ENCODE measurements at regions not wholly inside any gene's neighbourhood (a gene's known extent, or its start where the extent isn't known, plus 50 kb on each side); places are given as distances from the start of the nearest gene placed in this dataset.

GRCh38 chr15:36506733-36507356 is 72.6 kb upstream of the CDIN1 start:
- no peaks in the 10 kb centered on the region for H3K36me3 ChIP-seq
- no peak overlapping the region for H3K4me3 ChIP-seq
- 46 to 58% methylated on average over 3 of the region's 3 CpGs for WGBS, 2 donors
- no peaks in the 10 kb centered on the region for H3K9me3 ChIP-seq
- no peak for DNase-seq (ENCODE audit: low spot score in 2 of 2)
- H3K4me1 ChIP-seq: no peaks in the 10 kb centered on the region
- no peak overlapping the region for H3K27ac ChIP-seq
- TF ChIP-seq POLR2A (IDR thresholded peaks at IDR 0.05) (no peak), EP300 (IDR thresholded peaks at IDR 0.05) (no peak), CTCF (IDR thresholded peaks at IDR 0.05) (no peak)
- no peaks in the 10 kb centered on the region for H3K27me3 ChIP-seq

DNA sequence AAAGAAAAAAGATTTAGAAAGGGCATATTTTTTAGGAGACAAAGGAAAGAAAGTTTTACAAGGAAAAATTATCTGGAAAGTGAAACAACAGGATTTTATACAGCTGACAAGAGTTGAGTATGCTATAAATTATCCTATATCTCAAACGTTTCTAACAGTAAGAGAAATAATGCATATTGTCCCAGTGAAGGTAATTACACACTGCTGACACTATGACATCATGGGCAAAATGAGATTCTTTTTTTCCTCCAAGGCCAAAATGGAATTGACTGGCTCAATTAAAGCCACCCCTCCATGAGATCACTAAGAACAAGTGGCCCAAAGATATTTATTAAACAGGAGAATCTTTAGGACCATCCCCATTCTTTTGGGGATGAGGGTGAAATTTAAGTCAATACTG is 72.0 kb upstream of the CDIN1 start:
- no peaks in the 10 kb centered on the region for H3K36me3 ChIP-seq
- TF ChIP-seq POLR2A (IDR thresholded peaks at IDR 0.05) (no peak), EP300 (IDR thresholded peaks at IDR 0.05) (no peak), CTCF (IDR thresholded peaks at IDR 0.05) (no peak)
- no peaks in the 10 kb centered on the region for H3K9me3 ChIP-seq
- WGBS, 2 donors: 9 to 12% methylated on average over 1 of the region's 1 CpG
- H3K27ac ChIP-seq: no peak overlapping the region
- H3K4me1 ChIP-seq: no peaks in the 10 kb centered on the region
- no peak overlapping the region for H3K4me3 ChIP-seq
- DNase-seq (ENCODE audit: low spot score in 2 of 2): no peak
- no peaks in the 10 kb centered on the region for H3K27me3 ChIP-seq

DNA sequence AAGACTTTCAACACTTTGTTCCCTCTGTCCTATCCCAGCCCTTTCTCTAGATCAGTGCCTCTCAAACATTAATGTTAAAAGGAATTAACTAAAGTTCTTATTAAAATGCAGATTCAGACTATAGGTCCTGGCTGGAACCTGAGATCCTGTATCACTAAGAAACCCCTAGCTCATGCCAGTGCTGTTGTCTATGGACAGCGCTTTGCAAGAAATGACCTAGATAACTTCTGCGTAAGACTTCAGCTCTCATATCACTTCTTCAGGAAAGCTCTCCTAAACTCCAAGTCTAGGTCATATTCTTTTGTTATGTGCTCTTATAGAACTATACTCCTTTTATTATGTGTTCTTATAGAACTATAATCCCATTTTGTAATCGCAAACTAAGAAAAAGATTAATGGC is 67.8 kb upstream of the CDIN1 start:
- H3K27ac ChIP-seq: no peak overlapping the region
- no peaks in the 10 kb centered on the region for H3K27me3 ChIP-seq
- no peak for DNase-seq (ENCODE audit: low spot score in 2 of 2)
- H3K4me3 ChIP-seq: no peak overlapping the region
- no peaks in the 10 kb centered on the region for H3K36me3 ChIP-seq
- H3K4me1 ChIP-seq: no peaks in the 10 kb centered on the region
- WGBS, 2 donors: 96 to 98% methylated on average over 3 of the region's 3 CpGs
- TF ChIP-seq CTCF (IDR thresholded peaks at IDR 0.05) (no peak), POLR2A (IDR thresholded peaks at IDR 0.05) (no peak), EP300 (IDR thresholded peaks at IDR 0.05) (no peak)
- no peaks in the 10 kb centered on the region for H3K9me3 ChIP-seq

DNA sequence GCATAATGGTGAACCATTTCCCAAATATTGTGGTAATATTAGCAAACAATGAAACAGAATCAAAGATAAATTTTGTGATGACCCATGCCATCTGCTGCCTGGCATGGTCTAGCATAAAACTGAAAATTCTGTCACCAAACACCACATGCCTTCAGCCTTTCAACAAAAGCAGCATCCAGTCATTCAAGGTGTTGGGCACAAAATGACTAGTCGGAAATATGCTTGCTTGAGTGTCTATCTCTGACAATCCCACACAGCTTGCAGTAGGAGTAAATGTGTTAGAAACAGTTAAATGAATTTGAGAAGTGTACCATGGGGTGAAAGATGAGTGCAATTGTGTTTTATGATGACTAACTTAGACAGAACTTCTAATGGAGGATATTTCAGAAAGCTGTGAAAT is 61.7 kb upstream of the CDIN1 start:
- no peak overlapping the region for H3K4me3 ChIP-seq
- H3K4me1 ChIP-seq: no peaks in the 10 kb centered on the region
- no peak for DNase-seq (ENCODE audit: low spot score in 2 of 2)
- H3K36me3 ChIP-seq: no peaks in the 10 kb centered on the region
- H3K27me3 ChIP-seq: no peaks in the 10 kb centered on the region
- TF ChIP-seq CTCF (IDR thresholded peaks at IDR 0.05) (no peak), POLR2A (IDR thresholded peaks at IDR 0.05) (no peak), EP300 (IDR thresholded peaks at IDR 0.05) (no peak)
- H3K9me3 ChIP-seq: no peaks in the 10 kb centered on the region
- H3K27ac ChIP-seq: no peak overlapping the region
- WGBS, 2 donors: 91 to 96% methylated on average over 1 of the region's 1 CpG

DNA sequence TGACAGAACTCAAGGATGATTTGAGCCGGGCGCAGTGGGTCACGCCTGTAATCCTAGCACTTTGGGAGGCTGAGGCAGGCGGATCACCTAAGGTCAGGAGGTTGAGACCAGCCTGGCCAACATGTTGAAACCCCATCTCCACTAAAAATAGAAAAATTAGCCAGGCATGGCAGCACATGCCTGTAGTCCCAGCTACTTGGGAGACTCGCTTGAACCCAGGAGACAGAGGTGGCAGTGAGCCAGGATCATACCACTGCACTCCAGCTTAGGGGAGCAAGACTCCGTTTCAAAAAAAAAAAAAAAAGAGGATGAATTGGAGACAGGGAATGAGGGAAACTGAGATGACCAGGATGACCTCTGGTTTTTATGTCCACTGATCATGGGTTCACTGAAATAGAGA is 60.4 kb upstream of the CDIN1 start:
- H3K9me3 ChIP-seq: no peaks in the 10 kb centered on the region
- H3K4me1 ChIP-seq: no peaks in the 10 kb centered on the region
- TF ChIP-seq CTCF (IDR thresholded peaks at IDR 0.05) (no peak), EP300 (IDR thresholded peaks at IDR 0.05) (no peak), POLR2A (IDR thresholded peaks at IDR 0.05) (no peak)
- 88 to 89% methylated on average over 6 of the region's 6 CpGs for WGBS, 2 donors
- H3K27me3 ChIP-seq: no peaks in the 10 kb centered on the region
- H3K36me3 ChIP-seq: no peaks in the 10 kb centered on the region
- H3K4me3 ChIP-seq: no peak overlapping the region
- H3K27ac ChIP-seq: no peak overlapping the region
- DNase-seq (ENCODE audit: low spot score in 2 of 2): no peak

All from tibial nerve (tissue), 4 donors.